DMS153 treated with DMSO at 0.1 percent for 48 hours (cell line): ENCODE measurements at regions not wholly inside any gene's neighbourhood (a gene's known extent, or its start where the extent isn't known, plus 50 kb on each side); places are given as distances from the start of the nearest gene placed in this dataset.

Source experiments
- DNase-seq: peaks from one replicate; lab custom pipeline; 2025; ENCODE audit not compliant: unreplicated experiment; lab: John Stamatoyannopoulos, UW

- DNase-seq, result no peak
These were observed 478.2 kb upstream of the CITED2 start for GRCh38 chr6:139852488-139853140.

GRCh38 chr6:139852067-139852466 lies 477.6 kb upstream of the CITED2 start:
- DNase-seq, result no peak

DNA sequence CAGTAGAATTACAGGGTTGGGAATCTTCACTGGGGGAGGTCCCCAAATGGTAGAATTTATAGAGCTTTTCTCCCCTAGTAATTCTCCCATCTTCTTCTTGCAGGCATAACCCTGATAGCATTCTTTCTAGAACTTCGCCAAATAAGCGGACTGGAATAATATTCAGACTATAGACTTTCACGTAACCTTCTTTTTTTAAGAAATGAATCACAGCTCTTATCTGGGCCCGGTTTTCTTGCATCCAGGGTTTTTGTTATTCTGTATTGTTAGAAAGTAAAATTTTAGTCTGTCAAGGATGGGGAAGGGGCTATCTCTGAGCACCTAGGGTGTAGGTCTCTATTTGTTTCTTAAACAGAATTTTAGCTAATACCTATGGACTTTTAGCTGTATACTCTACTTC lies 476.8 kb upstream of the CITED2 start:
- DNase-seq, result no peak

DNA sequence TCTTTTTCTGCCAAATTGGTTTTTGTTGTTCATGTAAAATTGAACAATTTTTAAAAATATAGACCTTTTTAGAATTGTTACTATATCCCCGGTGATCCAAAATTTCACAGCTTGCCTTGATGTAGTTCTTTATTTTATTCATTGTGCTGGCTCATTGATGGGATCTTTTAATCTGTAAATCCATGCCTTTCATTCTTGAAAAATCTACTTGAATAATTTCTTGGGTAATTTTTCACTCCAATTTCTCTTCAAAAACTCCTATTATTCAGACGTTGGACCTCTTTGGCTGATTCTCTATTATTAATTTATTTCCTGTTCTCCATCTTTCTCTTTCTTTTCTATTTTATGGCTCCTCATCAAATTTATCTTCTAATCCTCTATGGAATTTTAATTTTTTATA lies 476.1 kb upstream of the CITED2 start:
- DNase-seq, result no peak

DNA sequence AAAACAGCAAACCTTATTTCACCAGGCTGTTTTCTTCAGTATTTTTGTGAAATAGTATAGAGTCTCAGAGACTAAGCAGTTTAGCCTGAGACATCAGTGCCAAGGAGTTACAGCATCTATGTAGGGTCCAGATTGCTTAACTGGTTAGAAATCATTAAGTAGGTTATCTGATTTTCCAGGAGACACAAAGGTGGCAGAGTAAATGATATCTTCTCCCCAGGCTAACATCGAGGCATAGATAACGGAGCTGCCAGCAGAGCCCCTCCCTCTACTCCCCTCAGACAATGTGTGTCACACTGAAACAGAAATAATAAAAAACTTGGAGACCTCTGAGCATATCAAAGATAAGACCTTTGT lies 473.0 kb upstream of the CITED2 start:
- no peak for DNase-seq

DNA sequence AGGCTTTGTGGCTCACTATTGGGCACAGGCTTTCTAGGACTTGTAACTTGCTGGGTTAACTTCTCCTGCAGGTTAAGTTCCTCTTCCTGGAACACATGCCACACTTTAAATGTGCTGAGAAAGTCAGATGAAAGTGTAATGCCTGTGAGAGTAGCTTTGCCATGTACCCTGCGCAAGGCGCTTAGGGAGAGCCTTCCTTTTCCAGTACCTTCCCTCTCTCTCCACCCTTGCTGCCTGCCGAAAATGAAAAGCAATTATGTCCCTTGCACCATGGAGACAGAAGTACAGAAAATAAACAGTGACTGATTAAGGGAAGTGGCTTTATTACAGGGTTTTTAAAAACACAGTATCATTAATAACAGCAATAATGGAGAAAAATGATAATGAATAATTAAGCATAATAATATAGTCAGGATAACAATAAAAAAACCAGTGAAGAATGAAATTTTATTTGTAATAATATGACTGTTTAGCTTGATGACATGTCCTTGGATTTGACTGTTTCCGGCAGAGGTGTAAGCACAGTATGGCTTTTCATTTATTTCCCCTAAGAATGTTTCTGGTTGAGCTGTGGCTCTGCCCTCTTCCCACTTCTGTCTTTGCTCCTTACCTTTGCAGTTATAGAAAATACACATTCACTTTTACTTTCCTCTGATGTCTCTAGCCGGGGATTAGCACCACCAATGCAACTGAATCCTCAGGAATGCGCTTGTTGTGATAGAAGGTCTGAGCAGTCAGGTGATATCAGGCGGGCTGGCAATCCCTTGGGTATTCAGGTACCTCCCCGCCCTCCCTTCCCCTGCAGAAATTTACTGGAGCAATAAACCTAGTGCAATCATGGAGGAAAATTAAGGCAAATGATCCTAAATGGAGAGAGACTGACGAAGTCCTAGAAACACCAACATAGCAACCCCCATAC lies 472.3 kb upstream of the CITED2 start:
- DNase-seq, result peak; percentile 6

- DNase-seq, result no peak
These were observed 470.5 kb upstream of the CITED2 start for GRCh38 chr6:139844907-139845306.

- no peak for DNase-seq
These were observed 467.4 kb upstream of the CITED2 start for GRCh38 chr6:139841794-139842215.

- DNase-seq, result no peak
These were observed 465.2 kb upstream of the CITED2 start for GRCh38 chr6:139839506-139840156.

- no peak for DNase-seq
These were observed 459.8 kb upstream of the CITED2 start for GRCh38 chr6:139834232-139834631.

DNA sequence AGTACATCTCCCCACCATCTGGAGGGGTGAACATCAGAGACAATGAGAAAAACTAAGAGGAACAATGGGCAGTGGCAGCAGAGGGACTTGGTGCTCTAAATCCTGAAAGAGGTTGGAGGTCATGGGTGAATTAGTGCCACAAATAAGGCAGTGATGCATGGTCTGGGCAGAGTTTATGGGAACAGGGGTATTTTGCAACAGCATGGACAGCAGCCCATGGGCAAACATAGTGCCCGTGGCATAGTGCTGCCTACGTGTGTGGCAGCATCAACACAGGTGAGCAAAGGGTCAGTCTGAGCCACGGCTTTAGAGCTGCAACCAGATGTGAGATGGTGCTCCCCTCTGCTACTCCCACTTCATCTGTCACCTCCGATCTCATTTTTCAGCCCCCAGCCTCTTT lies 459.1 kb upstream of the CITED2 start:
- DNase-seq, result no peak

GRCh38 chr6:139832493-139833305 lies 458.3 kb upstream of the CITED2 start:
- DNase-seq, result no peak

- no peak for DNase-seq
These were observed 455.1 kb upstream of the CITED2 start for GRCh38 chr6:139829576-139829975.

DNA sequence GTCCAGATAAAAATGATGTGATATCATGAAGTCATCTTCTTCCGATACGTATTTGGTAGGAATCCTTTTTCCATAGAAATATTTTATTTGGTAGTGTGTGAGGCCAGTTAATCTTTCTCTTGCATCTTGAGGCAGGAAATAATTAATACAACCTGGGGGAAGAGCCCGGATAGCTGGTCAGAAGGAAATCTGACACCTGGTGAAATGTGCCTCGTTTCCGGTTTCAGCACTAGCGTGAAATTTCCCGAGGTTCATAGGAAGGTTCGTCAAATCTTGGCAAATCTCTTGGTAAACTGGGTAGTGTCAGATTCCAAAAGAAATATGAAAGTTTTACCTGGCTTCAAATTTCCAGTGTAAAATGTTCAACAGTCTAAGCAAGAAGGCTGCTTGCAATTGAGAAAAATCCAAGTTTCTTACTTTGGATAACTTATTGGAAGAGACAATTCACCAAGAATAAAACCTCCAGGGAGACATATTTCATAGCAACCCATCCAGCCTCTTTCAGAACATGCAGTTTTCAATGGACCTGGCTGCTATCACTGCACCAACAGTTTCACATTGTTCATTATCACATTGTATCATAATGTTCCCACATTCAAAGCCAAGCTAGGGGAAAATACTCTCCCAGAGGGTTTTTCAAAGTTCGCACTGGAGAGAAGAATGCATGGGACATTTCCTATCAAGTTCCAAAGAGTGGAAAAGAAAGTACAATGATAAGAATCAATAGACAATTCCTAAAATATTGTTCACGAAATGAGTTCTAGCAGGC lies 454.5 kb upstream of the CITED2 start:
- no peak for DNase-seq

DNA sequence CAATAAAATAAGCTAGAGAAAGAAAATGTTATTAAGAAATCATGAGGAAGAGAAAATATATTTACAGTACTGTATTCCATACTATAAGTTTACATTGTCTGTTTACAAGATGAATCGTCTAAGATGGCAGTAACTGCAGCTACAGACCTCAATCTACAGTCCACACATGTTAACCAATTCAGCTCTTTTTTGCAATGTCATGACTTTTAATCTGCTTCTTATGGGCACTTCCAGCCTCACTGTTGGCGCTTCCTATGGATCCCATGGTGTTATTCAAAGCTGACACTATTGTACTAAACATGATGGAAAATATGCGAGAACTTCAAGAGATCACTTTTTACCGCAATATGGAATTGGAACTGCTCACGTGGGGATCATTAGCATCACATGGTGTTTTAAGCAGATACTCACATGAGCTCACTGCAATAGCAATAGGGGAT lies 451.5 kb upstream of the CITED2 start:
- DNase-seq, result no peak

- no peak for DNase-seq
These were observed 450.4 kb upstream of the CITED2 start for GRCh38 chr6:139824864-139825263.

GRCh38 chr6:139823808-139824126 lies 449.3 kb upstream of the CITED2 start:
- DNase-seq, result no peak

GRCh38 chr6:139823099-139823807 lies 448.8 kb upstream of the CITED2 start:
- DNase-seq, result no peak

- no peak for DNase-seq
These were observed 447.3 kb upstream of the CITED2 start for GRCh38 chr6:139821676-139822223.

GRCh38 chr6:139820210-139820609 lies 445.8 kb upstream of the CITED2 start:
- no peak for DNase-seq
